Effector memory CD4-positive, alpha-beta T cell (primary cell): ENCODE measurements at regions not wholly inside any gene's neighbourhood (a gene's known extent, or its start where the extent isn't known, plus 50 kb on each side); places are given as distances from the start of the nearest gene placed in this dataset.

Source experiments
- DNase-seq, 3 donors: peaks; one replicate each; pipeline ENCODE4 v3.0.0-alpha.2; 2020
- H3K27ac ChIP-seq: 2 replicates; pipeline ENCODE4 v1.7.0; 2013; ENCODE audit warnings: mild to moderate bottlenecking, low read length, moderate library complexity; ENCODE audit not compliant: insufficient read depth, poor library complexity, severe bottlenecking
- H3K27me3 ChIP-seq: replicated peaks from 2 replicates; pipeline ENCODE4 v1.7.0; 2013; ENCODE audit warnings: mild to moderate bottlenecking, low read length; ENCODE audit not compliant: insufficient read depth, control insufficient read depth, poor library complexity, severe bottlenecking
- H3K36me3 ChIP-seq: 2 replicates; pipeline ENCODE4 v1.7.0; 2013; ENCODE audit warnings: mild to moderate bottlenecking, low read length, moderate library complexity; ENCODE audit not compliant: control insufficient read depth, insufficient read depth
- H3K4me1 ChIP-seq: 2 replicates; pipeline ENCODE4 v1.7.0; 2013; ENCODE audit warnings: low read length, mild to moderate bottlenecking; ENCODE audit not compliant: control insufficient read depth, insufficient read depth, poor library complexity, severe bottlenecking
- H3K4me3 ChIP-seq: 2 replicates; pipeline ENCODE4 v1.7.0; 2013; ENCODE audit warnings: low read length, low read depth, mild to moderate bottlenecking; ENCODE audit not compliant: insufficient read depth, poor library complexity, severe bottlenecking
- H3K9me3 ChIP-seq: 2 replicates; pipeline ENCODE4 v1.7.0; 2013; ENCODE audit warnings: mild to moderate bottlenecking, low read length, moderate library complexity; ENCODE audit not compliant: control insufficient read depth

DNA sequence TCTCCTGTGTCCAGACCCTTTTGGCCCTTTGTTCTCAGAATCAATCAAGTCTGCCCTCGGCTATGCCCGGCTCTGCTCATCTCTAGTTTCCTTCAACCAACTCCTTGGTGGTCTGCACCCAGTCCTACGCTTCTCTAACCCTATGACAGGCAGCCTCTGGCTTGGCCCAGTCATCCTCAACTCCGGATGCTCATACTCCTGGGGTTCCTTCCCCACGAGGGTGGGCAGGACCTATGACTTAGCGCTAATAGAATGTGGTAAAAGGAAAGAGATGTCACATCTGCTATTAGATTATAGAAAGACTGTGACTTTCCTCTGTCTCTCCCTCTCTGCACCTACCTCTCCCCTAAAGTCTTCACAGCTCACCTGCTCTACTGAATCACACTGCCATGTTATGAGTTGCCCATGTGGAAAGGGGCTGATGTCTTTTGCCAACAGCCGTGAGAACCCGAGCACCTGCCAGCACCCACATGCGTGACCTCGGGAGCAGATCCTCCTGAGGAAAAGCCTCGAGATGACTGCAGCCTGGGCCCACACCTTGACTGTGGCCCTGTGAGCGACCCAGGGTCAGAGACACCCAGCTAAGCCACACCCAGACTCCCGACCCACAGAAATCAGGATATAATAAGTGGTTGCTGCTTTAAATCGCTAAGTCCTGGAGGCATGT is 334.9 kb downstream of the GADD45G start:
- Histone ChIP-seq H3K36me3 (no peaks in the 10 kb centered on the region), H3K9me3 (no peaks in the 10 kb centered on the region), H3K27ac (no peak overlapping the region), H3K4me1 (no peaks in the 10 kb centered on the region), H3K4me3 (no peak overlapping the region), H3K27me3 (no peaks in the 10 kb centered on the region)
- no peak for DNase-seq

DNA sequence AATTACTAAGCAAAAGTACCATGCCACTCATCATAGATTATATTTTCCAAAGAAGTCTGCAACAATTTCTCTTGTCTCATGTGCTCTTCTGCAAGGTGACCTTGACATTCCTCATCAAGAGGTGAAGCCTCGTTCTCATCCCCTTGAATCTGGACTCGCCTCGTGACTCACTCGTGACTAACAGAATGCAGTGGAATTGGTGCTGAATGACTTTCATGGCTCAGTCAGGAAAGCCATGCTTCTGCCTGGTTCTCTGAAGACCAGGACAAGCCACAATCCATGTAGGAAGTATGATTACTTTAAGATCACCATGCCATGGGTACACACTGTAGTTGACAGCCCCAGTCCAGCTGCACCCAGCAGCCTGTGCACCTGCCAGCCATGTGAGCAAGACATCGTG is 335.8 kb downstream of the GADD45G start:
- DNase-seq, result no peak
- H3K9me3 ChIP-seq, result no peaks in the 10 kb centered on the region
- H3K4me1 ChIP-seq, result no peaks in the 10 kb centered on the region
- no peaks in the 10 kb centered on the region for H3K27me3 ChIP-seq
- H3K27ac ChIP-seq, result no peak overlapping the region
- H3K4me3 ChIP-seq, result no peak overlapping the region
- no peaks in the 10 kb centered on the region for H3K36me3 ChIP-seq

DNA sequence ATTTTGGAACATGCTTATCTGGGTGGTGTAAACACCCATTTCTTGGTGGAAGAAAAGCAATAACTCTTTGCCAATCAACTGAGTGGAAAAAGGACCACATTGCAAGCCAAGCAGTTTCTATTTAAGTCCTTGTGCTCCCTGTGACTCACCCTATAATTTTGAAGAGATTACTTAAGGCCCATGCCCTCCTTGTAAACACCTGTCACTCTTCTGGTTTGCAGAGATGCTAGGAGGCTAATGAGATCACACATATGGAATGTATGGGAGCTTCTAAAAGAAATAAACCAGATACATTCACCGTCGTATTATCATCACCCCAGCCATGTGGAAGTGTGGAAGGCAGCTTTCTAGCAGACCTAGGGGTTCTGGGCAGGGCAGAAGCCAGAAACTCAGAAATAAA is 337.1 kb downstream of the GADD45G start:
- no peak for DNase-seq
- Histone ChIP-seq H3K27ac (no peak overlapping the region), H3K4me3 (no peak overlapping the region), H3K9me3 (no peaks in the 10 kb centered on the region), H3K36me3 (no peaks in the 10 kb centered on the region), H3K27me3 (no peaks in the 10 kb centered on the region), H3K4me1 (no peaks in the 10 kb centered on the region)

DNA sequence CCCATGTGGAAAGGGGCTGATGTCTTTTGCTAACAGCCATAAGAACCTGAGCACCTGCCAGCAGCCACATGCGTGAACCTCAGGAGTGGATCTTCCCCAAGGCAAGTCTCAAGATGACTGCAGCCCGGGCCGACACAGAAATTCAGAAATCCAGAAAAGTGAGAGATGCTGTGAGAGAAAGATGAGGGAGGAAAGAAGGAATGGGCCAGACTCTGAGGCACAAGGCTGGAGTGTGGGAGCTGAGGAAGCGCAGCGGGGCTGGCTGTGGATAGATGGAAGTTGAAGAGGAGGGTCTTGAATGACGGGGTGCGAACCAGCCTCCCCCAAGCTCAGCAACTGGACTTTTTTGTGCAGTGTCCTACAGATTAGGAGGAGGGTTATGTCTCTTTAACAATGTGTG is 337.8 kb downstream of the GADD45G start:
- no peaks in the 10 kb centered on the region for H3K9me3 ChIP-seq
- H3K4me3 ChIP-seq, result no peak overlapping the region
- no peaks in the 10 kb centered on the region for H3K27me3 ChIP-seq
- DNase-seq, result no peak
- H3K36me3 ChIP-seq, result no peaks in the 10 kb centered on the region
- no peaks in the 10 kb centered on the region for H3K4me1 ChIP-seq
- no peak overlapping the region for H3K27ac ChIP-seq

DNA sequence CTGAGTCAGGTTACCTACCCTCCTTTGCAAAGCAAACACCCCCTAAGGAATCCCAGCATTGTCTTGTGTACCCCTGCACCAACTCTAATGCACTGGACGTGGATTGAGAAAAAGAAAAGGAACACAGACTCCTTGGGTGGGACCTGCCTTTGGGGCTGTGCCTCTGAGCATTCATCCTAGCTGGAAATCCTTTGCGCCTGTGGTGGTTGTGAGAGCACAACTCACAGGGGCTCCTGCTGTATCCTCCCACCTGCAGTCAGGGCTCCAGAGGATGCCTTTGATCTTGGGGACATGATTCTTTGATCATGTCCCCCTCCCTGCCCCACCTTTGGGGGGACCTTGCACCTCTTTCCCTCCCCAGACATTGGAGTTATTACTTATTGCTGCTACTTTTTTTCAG is 338.5 kb downstream of the GADD45G start:
- no peak for DNase-seq
- Histone ChIP-seq H3K4me1 (no peaks in the 10 kb centered on the region), H3K27me3 (no peaks in the 10 kb centered on the region), H3K9me3 (no peaks in the 10 kb centered on the region), H3K27ac (no peak overlapping the region), H3K4me3 (no peak overlapping the region), H3K36me3 (no peaks in the 10 kb centered on the region)

DNA sequence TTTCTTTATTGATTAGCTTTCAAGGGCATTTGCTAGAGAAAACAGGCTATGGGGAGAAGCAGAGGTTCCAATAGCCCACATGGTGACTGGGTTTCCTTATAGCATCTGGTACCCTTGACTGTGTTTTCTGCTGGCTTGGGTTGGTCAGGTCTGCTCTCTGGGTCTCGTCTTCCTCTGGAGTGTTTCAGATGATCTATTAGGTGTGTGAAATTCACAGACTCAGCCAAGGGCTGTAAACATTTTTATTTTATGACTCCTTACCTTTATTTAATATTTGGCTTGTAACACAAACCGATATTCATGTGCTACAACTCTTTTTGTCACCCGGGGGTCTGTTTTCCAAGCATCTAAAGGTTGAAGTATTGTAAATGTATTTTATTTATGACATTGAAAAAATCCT is 338.9 kb downstream of the GADD45G start:
- Histone ChIP-seq H3K4me3 (no peak overlapping the region), H3K27ac (no peak overlapping the region), H3K4me1 (no peaks in the 10 kb centered on the region), H3K9me3 (no peaks in the 10 kb centered on the region), H3K36me3 (no peaks in the 10 kb centered on the region), H3K27me3 (no peaks in the 10 kb centered on the region)
- DNase-seq, result no peak

DNA sequence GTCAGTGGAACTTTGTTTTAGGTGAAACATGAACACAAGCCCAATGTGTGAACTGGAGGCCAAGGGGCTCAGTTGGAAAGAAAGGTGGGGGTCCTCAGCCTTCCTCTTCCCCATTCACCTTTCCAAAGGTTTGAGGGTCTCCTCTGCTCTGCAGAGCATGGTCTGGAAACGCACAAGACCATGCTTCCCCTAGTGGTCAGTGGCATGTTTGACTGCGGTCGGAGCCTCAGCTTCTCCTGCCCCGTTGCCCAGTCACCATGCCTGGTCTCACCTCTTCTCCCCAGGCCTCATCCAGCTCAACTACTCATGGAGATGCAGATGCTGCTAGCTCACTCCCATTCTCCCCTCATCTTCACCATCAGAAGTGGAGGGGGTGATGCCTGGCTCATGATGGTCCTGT is 340.3 kb downstream of the GADD45G start:
- no peaks in the 10 kb centered on the region for H3K27me3 ChIP-seq
- H3K27ac ChIP-seq, result no peak overlapping the region
- H3K4me1 ChIP-seq, result no peaks in the 10 kb centered on the region
- no peaks in the 10 kb centered on the region for H3K36me3 ChIP-seq
- H3K4me3 ChIP-seq, result no peak overlapping the region
- no peaks in the 10 kb centered on the region for H3K9me3 ChIP-seq
- DNase-seq, result no peak

DNA sequence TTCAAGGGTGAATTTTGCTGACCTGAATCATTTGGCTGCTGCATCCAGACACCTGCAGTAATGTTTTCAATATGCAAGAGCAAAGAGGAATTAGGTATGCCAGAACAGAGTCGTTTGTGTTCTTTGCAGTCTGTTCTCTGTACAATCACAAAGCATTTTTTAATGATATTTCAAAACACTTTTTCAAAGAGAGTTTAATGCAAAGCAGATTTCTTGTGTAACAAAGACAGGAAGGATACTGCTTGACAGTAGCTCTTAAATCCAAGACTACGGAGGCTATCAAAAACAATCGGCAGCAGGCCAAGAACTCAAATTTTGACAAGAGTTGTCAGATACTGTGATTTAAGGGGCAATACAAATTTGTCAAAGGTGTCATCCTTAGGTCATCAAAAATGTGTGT is 341.9 kb downstream of the GADD45G start:
- Histone ChIP-seq H3K27ac (no peak overlapping the region), H3K9me3 (no peaks in the 10 kb centered on the region), H3K4me1 (no peaks in the 10 kb centered on the region), H3K36me3 (no peaks in the 10 kb centered on the region), H3K27me3 (no peaks in the 10 kb centered on the region), H3K4me3 (no peak overlapping the region)
- DNase-seq, result no peak

DNA sequence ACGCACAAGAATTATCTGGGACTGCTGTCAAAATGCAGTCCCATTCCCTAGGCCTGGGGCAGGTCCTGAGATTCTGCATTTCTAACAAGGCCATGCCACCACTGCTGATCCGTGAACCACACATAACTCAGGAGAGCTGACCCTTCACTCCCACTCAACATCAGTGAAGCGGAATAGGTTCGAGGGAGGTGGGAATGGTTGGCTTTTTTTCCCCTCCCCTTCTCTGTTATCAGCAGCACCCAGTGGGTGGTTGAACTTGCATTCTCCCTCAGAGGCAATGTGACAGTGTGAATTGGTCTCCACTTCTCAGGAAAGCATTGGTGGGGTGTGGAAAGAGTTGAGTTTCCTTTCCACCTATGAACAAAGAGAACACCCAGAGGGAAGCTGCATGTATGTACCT is 344.3 kb downstream of the GADD45G start:
- Histone ChIP-seq H3K9me3 (no peaks in the 10 kb centered on the region), H3K27me3 (no peaks in the 10 kb centered on the region), H3K4me3 (no peak overlapping the region), H3K36me3 (no peaks in the 10 kb centered on the region), H3K27ac (no peak overlapping the region), H3K4me1 (no peaks in the 10 kb centered on the region)
- no peak for DNase-seq

DNA sequence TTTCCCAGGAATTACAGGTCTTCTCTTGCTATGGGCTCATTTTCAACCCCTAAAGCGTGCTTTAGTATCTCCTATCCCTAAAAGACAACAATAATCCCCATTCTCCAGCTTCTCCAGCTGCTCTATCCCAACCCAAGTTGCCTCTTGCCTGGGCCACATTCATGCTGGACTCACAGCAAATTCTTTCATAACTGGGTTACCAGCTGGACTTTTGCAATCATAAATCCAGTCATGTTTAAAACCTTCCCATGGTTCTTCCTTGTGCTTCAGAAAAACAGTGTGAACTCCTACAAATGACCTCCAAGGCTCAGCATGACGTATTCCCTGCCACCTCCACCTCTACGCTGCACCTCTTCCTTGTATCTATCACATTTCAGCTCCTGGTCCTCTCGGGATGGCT is 346.9 kb downstream of the GADD45G start:
- Histone ChIP-seq H3K4me1 (no peaks in the 10 kb centered on the region), H3K9me3 (no peaks in the 10 kb centered on the region), H3K4me3 (no peak overlapping the region), H3K36me3 (no peaks in the 10 kb centered on the region), H3K27me3 (no peaks in the 10 kb centered on the region), H3K27ac (no peak overlapping the region)
- DNase-seq, result no peak
